Prostate gland (tissue), 2 donors: ENCODE measurements at regions not wholly inside any gene's neighbourhood (a gene's known extent, or its start where the extent isn't known, plus 50 kb on each side); places are given as distances from the start of the nearest gene placed in this dataset.
A peak's percentile ranks its signal among the peaks of the same experiment; 100 is the strongest.

Experiments
- DNase-seq: peaks from one replicate; pipeline ENCODE4 v3.0.0-alpha.2; 2019; ENCODE audit warnings: low spot score
- H3K27ac ChIP-seq, 2 donors: fragments of 200-600 bp; sonication (generic); 2 replicates each; pipeline ENCODE4 v1.5.1; 2017 to 2019
- H3K27me3 ChIP-seq: fragments of 200-600 bp; sonication (generic); replicated peaks from 2 replicates; pipeline ENCODE4 v1.5.1; 2019; ENCODE audit not compliant: insufficient read depth
- H3K36me3 ChIP-seq, 2 donors: fragments of 200-600 bp; sonication (generic); 1 replicate in 1 of 2; 2 replicates in 1 of 2; pipeline versions ENCODE4 v1.5.1 to v1.8.1; 2017 to 2019
- H3K4me1 ChIP-seq: fragments of 200-600 bp; sonication (generic); replicated peaks from 2 replicates; pipeline ENCODE4 v1.5.1; 2019
- H3K4me3 ChIP-seq, 2 donors: fragments of 200-600 bp; sonication (generic); 2 replicates each; pipeline ENCODE4 v1.5.1; 2017 to 2019
- H3K9me3 ChIP-seq: fragments of 200-600 bp; sonication (generic); 2 replicates; pipeline ENCODE4 v1.5.1; 2017
- POLR2A ChIP-seq: fragments of 450-650 bp; IDR thresholded peaks from one replicate; pipeline ENCODE4 v1.6.1; 2016; ENCODE audit warnings: antibody characterized with exemption, mild to moderate bottlenecking
- POLR2AphosphoS5 ChIP-seq: sonication (generic); formaldehyde crosslinking; IDR thresholded peaks from one replicate; pipeline ENCODE4 v1.6.1; 2017; ENCODE audit warnings: antibody characterized with exemption
- WGBS: methylation state at CpG from one replicate; pipeline ENCODE4 v1.1.5; 2018; 5-methylcytosine and 5-hydroxymethylcytosine counted together
- intact Hi-C: fragments of 100-400 bp; cut with DNase I; formaldehyde crosslinking; loops from one replicate; pipeline ENCODE4 v1.14.2; 2022
- TF ChIP-seq, protein P1 (sequence below), 4 experiments: fragments of 200-600 bp in 2 of 4; fragments of 450-650 bp in 2 of 4; sonication (generic) in 2 of 4; IDR thresholded peaks; 1 replicate in 3 of 4; 2 replicates in 1 of 4; pipeline ENCODE4 v1.5.1; 2016 to 2019; ENCODE audit warnings: antibody characterized with exemption in 4 of 4, mild to moderate bottlenecking in 2 of 4, moderate library complexity in 2 of 4

DNA sequence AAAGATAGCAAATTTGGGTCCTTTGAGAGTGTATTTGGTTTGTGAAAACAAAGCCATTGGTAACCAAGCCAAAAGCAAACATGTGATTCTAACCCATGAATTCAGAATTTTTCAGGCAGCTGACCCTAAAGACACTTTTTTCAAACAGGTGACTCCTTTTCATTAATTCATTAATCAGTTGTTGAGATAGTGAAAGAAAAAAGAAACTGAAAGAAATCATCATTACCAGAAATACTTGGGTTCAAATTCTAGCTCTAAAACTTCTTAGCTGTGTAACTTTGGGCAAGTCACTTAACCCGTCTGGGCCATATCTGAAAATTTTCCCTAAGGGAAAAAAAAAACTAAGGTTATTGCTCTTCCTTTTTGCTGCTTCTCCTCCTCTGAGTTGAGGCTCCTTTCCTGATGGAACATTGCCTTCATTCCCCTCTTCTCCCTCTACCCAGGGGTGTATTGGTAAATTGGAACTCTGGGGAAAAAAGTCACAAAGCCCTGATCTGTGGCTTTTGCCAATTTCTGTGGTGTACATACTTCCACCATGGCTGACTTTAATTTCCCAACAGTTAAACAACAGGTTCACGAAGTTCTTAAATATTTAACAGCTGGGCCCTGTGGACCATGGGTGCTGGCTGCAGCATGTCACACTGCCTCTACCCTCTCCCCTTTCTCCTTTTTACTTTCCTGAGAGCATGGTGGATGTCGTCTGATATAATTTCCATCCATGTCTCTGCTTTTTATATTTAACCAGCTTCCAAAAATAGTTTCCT lies 120.3 kb downstream of the ASB7 start:
- no peaks in the 10 kb centered on the region for H3K27me3 ChIP-seq
- 46% methylated on average over 3 of the region's 3 CpGs for WGBS
- peaks cover 13% of the 10 kb centered on the region for H3K4me1 ChIP-seq
- TF ChIP-seq, protein P1, sequence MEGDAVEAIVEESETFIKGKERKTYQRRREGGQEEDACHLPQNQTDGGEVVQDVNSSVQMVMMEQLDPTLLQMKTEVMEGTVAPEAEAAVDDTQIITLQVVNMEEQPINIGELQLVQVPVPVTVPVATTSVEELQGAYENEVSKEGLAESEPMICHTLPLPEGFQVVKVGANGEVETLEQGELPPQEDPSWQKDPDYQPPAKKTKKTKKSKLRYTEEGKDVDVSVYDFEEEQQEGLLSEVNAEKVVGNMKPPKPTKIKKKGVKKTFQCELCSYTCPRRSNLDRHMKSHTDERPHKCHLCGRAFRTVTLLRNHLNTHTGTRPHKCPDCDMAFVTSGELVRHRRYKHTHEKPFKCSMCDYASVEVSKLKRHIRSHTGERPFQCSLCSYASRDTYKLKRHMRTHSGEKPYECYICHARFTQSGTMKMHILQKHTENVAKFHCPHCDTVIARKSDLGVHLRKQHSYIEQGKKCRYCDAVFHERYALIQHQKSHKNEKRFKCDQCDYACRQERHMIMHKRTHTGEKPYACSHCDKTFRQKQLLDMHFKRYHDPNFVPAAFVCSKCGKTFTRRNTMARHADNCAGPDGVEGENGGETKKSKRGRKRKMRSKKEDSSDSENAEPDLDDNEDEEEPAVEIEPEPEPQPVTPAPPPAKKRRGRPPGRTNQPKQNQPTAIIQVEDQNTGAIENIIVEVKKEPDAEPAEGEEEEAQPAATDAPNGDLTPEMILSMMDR (IDR thresholded peaks at IDR 0.05) = no peak
- TF ChIP-seq POLR2AphosphoS5 (no peak), POLR2A (no peak)
- intact Hi-C loops = no loop called here
- H3K4me3 ChIP-seq = no peak overlapping the region
- peak overlapping the region; percentile 88 to 96 for H3K27ac ChIP-seq
- no peaks in the 10 kb centered on the region for H3K36me3 ChIP-seq
- H3K9me3 ChIP-seq = no peaks in the 10 kb centered on the region
- no peak for DNase-seq

DNA sequence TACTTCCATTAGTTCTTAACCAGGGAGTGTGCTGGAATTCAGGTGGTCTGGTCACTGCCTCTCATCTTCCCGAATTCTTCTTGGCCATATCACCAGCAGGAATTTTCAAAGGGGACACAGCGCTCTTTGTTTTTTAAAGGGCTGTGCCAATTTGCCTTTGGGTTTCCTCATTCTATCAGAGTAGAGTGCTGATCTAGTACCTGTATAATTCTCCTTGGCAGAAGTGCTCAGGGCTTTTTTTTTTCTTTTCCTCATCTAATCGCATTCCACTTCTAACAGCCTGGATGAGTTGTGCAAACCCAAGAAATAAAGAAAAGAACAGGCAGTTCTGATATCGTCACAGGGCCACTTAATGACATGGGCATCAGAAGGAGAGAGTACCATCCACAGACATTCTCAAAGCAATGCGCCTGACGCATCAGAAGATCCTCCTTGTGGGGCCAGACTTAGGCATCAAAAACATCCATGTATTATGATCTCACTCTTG lies 121.0 kb downstream of the ASB7 start:
- TF ChIP-seq POLR2AphosphoS5 = peak; percentile 78
- no peak for TF ChIP-seq POLR2A
- TF ChIP-seq, protein P1 (IDR thresholded peaks at IDR 0.05) = no peak
- Histone ChIP-seq H3K9me3 (no peaks in the 10 kb centered on the region), H3K36me3 (no peaks in the 10 kb centered on the region), H3K4me1 (peaks cover 13% of the 10 kb centered on the region), H3K27ac (peak overlapping the region; percentile 88 to 96), H3K4me3 (no peak overlapping the region), H3K27me3 (no peaks in the 10 kb centered on the region)
- DNase-seq = peak; percentile 66
- intact Hi-C loops = no loop called here
- WGBS = 44% methylated on average over 6 of the region's 6 CpGs

DNA sequence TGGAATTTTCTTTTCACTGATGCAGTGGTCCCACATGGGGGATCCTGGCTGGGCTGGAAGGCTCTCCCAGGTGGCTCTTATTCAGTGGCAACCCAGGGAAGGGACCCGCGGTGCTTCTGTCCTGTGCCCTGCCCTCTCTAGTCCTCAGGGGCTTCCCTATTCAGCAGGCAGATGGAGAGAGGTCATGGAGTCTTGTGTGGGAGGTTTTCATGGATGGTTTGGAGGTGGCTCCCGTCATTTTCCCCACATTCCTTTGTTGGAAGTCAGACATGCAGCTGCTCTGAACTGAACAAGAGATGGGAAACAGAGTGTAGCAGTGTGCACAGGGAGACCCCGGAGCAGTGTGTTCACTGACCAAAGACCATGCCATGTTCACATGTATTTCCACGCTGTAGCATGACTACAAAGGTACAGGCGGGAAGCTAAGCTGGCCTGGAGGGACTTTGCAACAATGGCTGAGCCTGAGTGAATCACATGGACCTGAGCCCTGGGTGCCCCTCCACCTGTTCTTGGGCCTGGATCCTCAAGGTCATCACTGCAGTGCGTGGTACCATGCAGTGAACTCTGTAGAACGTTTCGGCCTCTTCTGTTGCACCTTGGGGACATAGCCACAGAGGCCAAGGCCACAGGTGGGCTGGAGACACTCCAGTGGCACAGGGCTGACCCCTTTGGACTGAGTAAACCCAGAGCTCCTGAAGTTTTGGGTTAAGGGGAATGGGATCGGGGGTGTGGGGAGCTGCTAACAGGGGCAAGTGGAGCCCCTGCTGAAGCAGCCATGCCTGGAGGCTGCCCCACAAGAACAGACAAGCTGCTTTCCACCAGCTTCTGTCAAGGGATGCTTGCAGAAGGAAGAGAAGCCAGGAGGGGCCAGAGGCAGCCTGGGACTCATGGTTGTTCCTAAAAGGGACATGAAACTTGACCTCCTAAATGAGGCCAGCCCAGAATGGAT lies 123.0 kb downstream of the ASB7 start:
- no peak overlapping the region for H3K4me3 ChIP-seq
- intact Hi-C loops = no loop called here
- H3K36me3 ChIP-seq = no peaks in the 10 kb centered on the region
- H3K27me3 ChIP-seq = no peaks in the 10 kb centered on the region
- peaks cover 13% of the 10 kb centered on the region for H3K4me1 ChIP-seq
- WGBS = 94% methylated on average over 10 of the region's 10 CpGs
- peak overlapping the region; percentile 2 to 96 for H3K27ac ChIP-seq
- H3K9me3 ChIP-seq = no peaks in the 10 kb centered on the region
- DNase-seq = no peak
- no peak for TF ChIP-seq POLR2A

DNA sequence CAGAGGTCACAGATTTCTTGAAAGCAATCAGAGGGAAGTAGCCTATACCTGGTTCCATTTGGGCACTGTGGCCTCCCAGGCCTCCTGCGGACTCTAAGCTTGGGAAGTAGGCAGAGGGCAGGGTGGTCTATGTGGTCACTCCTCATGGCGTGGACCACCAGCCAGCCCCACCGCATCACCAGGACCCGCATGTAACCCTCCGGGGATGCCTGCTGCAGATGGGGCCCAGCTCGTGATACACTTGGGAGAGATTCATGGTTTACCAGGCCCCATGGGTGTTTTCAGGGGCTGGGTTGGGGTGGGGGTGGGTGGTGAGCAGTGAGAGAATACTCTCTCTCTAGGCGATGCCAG lies 123.7 kb downstream of the ASB7 start:
- intact Hi-C loops = no loop called here
- no peak overlapping the region for H3K27ac ChIP-seq
- peaks cover 9% of the 10 kb centered on the region for H3K4me1 ChIP-seq
- TF ChIP-seq POLR2A (no peak), POLR2AphosphoS5 (no peak)
- TF ChIP-seq, protein P1 (IDR thresholded peaks at IDR 0.05) = no peak
- no peak overlapping the region for H3K4me3 ChIP-seq
- H3K27me3 ChIP-seq = no peaks in the 10 kb centered on the region
- H3K36me3 ChIP-seq = no peaks in the 10 kb centered on the region
- H3K9me3 ChIP-seq = no peaks in the 10 kb centered on the region
- DNase-seq = no peak
- whole genome bisulfite sequencing = 88% methylated on average over 7 of the region's 7 CpGs

DNA sequence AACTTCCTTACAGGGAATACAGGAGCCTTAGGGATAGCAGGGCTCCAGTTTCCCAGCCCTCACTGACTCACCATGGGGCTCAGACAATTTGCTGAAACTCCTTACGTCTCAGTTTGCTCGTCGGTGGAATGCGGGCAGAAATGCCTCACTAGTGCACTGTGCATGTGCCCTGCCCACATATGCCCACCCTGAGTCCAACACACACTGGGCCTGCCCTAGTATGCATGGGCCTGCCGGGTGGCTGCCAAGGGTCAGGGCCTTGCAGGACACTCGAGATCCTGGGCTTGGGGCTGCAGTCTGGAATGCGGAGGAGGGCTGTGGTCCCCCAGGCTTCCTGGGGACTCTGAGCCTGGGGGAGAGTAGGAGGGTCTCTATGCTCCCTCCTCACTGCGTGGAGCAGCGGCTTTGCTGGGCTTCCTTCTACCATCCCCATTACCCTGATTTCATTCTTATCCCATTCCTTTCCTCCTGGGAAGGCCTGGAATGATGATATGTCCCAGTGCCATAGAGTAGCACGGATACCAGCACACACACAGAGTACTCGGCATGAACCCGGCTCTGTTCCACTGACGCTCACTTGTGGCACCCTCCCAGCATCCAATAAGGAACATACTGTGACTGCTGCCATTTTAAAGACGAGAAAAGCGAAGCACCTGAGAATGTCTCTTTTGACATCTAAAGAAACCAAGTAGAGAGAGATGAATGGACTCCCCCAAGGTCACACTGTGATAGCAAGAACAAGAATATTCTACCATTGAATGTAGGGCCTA lies 124.2 kb downstream of the ASB7 start:
- intact Hi-C loops = no loop called here
- no peak overlapping the region for H3K27ac ChIP-seq
- H3K27me3 ChIP-seq = no peaks in the 10 kb centered on the region
- H3K9me3 ChIP-seq = no peaks in the 10 kb centered on the region
- DNase-seq = no peak
- H3K4me3 ChIP-seq = no peak overlapping the region
- no peaks in the 10 kb centered on the region for H3K36me3 ChIP-seq
- H3K4me1 ChIP-seq = peaks cover 9% of the 10 kb centered on the region
- TF ChIP-seq POLR2AphosphoS5 (no peak), POLR2A (no peak)
- TF ChIP-seq, protein P1 (IDR thresholded peaks at IDR 0.05) = no peak
- 93% methylated on average over 15 of the region's 15 CpGs for WGBS
